ENCODE measurements at regions not wholly inside any gene's neighbourhood (a gene's known extent, or its start where the extent isn't known, plus 50 kb on each side); places are given as distances from the start of the nearest gene placed in this dataset.
A peak's percentile ranks its signal among the peaks of the same experiment; 100 is the strongest.

GRCh38 chr4:14916554-14917297 lies 85.6 kb upstream of the CPEB2 start:
- Histone ChIP-seq H3K9me3 (ENCODE audit: control insufficient read depth, insufficient read depth, low read depth, low read length) (no peaks in the 10 kb centered on the region), H3K36me3 (ENCODE audit: control insufficient read depth in 2 of 2, insufficient read depth in 1 of 2, low read length in 2 of 2) (no peaks in the 10 kb centered on the region), H3K4me3 (ENCODE audit: low read depth, low read length) (no peak overlapping the region), H3K4me1 (ENCODE audit: control insufficient read depth, insufficient read depth, low read length) (peaks cover 4% of the 10 kb centered on the region; the same call in 1 of the 2 replicates), H3K27ac (ENCODE audit: extremely low read depth, low read depth, low read length) (no peak overlapping the region)
- TF ChIP-seq PRDM2 (tag by site-specific recombination; IDR thresholded peaks at IDR 0.05; ENCODE audit: borderline replicate concordance) (no peak), GLIS1 (tag by site-specific recombination; IDR thresholded peaks at IDR 0.05) (peak; percentile 50), INSM2 (tag by site-specific recombination; IDR thresholded peaks at IDR 0.05) (0 out of 2 replicates have a peak, but pooled peaks have one; percentile 21)
- CTCF ChIA-PET, result no interaction called here
- POLR2A ChIA-PET, result no interaction called here

GRCh38 chr4:14917298-14917633 lies 85.0 kb upstream of the CPEB2 start:
- TF ChIP-seq AEBP2 (tag by site-specific recombination; IDR thresholded peaks at IDR 0.05; ENCODE audit: borderline replicate concordance) (no peak), ZNF335 (tag by site-specific recombination; conservative IDR thresholded peaks at IDR 0.05) (0 out of 2 replicates have a peak, but pooled peaks have one; percentile 16)
- Histone ChIP-seq H3K9me3 (ENCODE audit: control insufficient read depth, insufficient read depth, low read depth, low read length) (no peaks in the 10 kb centered on the region), H3K4me1 (ENCODE audit: control insufficient read depth, insufficient read depth, low read length) (peaks cover 4% of the 10 kb centered on the region; the same call in 1 of the 2 replicates), H3K4me3 (ENCODE audit: low read depth, low read length) (no peak overlapping the region), H3K27ac (ENCODE audit: extremely low read depth, low read depth, low read length) (no peak overlapping the region), H3K36me3 (ENCODE audit: control insufficient read depth in 2 of 2, insufficient read depth in 1 of 2, low read length in 2 of 2) (no peaks in the 10 kb centered on the region)
- ChIA-PET CTCF (no interaction called here), POLR2A (no interaction called here)

GRCh38 chr4:14918336-14918735 lies 83.9 kb upstream of the CPEB2 start:
- H3K4me3 ChIP-seq (ENCODE audit: low read depth, low read length), result no peak overlapping the region
- POLR2A ChIA-PET, result no interaction called here
- no peaks in the 10 kb centered on the region for H3K9me3 ChIP-seq (ENCODE audit: control insufficient read depth, insufficient read depth, low read depth, low read length)
- no peak overlapping the region for H3K27ac ChIP-seq (ENCODE audit: extremely low read depth, low read depth, low read length)
- peaks cover 4% of the 10 kb centered on the region; the same call in 1 of the 2 replicates for H3K4me1 ChIP-seq (ENCODE audit: control insufficient read depth, insufficient read depth, low read length)
- no peaks in the 10 kb centered on the region for H3K36me3 ChIP-seq (ENCODE audit: control insufficient read depth in 2 of 2, insufficient read depth in 1 of 2, low read length in 2 of 2)
- CTCF ChIA-PET, result no interaction called here
- TF ChIP-seq OVOL3 (tag by site-specific recombination; IDR thresholded peaks at IDR 0.05) (no peak), PRDM4 (tag by site-specific recombination; IDR thresholded peaks at IDR 0.05) (no peak), ZBTB48 (tag by site-specific recombination; IDR thresholded peaks at IDR 0.05) (no peak), ZBTB10 (tag by site-specific recombination; IDR thresholded peaks at IDR 0.05) (no peak), PRDM6 (tag by site-specific recombination; IDR thresholded peaks at IDR 0.05) (no peak), ZNF521 (tag by site-specific recombination; IDR thresholded peaks at IDR 0.05) (no peak)

Data from HEK293 (cell line).